Activated naive CD4-positive, alpha-beta T cell treated with anti-CD3 and anti-CD28 coated beads, Interleukin-2, amount 50 U/mL, for 72 hours (primary cell): ENCODE measurements at regions not wholly inside any gene's neighbourhood (a gene's known extent, or its start where the extent isn't known, plus 50 kb on each side); places are given as distances from the start of the nearest gene placed in this dataset.

ENCODE experiments used
- ATAC-seq, 2 donors: fragments of 150-1000 bp; cut with Tn5 transposase; 2 replicates each; pipeline ENCODE4 v1.10.0; 2021; ENCODE audit warnings: mild to moderate bottlenecking in 2 of 2, moderate library complexity in 2 of 2
- DNase-seq, 2 donors: peaks; one replicate each; pipeline ENCODE4 v3.0.0; 2021 to 2022; ENCODE audit warnings: low spot score in 2 of 2
- H3K27ac Mint-ChIP-seq, 2 donors: one replicate each; pipeline ENCODE4 v1.8.0; 2022; ENCODE audit warnings: mild to moderate bottlenecking in 2 of 2, mixed read lengths in 2 of 2
- H3K36me3 Mint-ChIP-seq, 2 donors: one replicate each; pipeline ENCODE4 v1.8.0; 2022; ENCODE audit warnings: mixed read lengths in 2 of 2
- H3K9me3 Mint-ChIP-seq, 2 donors: one replicate each; pipeline ENCODE4 v1.8.0; 2022; ENCODE audit warnings: mixed read lengths in 2 of 2

GRCh38 chr13:111945086-111945485 is 121.9 kb upstream of the SOX1 start:
- H3K9me3 Mint-ChIP-seq = no peaks in the 10 kb centered on the region
- H3K36me3 Mint-ChIP-seq = no peaks in the 10 kb centered on the region
- no peak overlapping the region for H3K27ac Mint-ChIP-seq
- ATAC-seq (no peak), DNase-seq (no peak)

GRCh38 chr13:111946214-111946613 is 120.7 kb upstream of the SOX1 start:
- Mint-ChIP-seq H3K9me3 (peaks cover 0 to 4% of the 10 kb centered on the region in 2 donors), H3K36me3 (no peaks in the 10 kb centered on the region), H3K27ac (no peak overlapping the region)
- DNase-seq = no peak
- ATAC-seq = no peak

- DNase-seq = no peak
- no peak for ATAC-seq
- peaks cover 0 to 4% of the 10 kb centered on the region in 2 donors for H3K9me3 Mint-ChIP-seq
- no peak overlapping the region for H3K27ac Mint-ChIP-seq
- no peaks in the 10 kb centered on the region for H3K36me3 Mint-ChIP-seq
Measured at GRCh38 chr13:111947026-111947810, 119.7 kb upstream of the SOX1 start.

- DNase-seq (no peak), ATAC-seq (no peak)
- Mint-ChIP-seq H3K9me3 (peaks cover 0 to 4% of the 10 kb centered on the region in 2 donors), H3K36me3 (no peaks in the 10 kb centered on the region), H3K27ac (no peak overlapping the region)
Measured at GRCh38 chr13:111947876-111948275, 119.1 kb upstream of the SOX1 start.

- Mint-ChIP-seq H3K36me3 (no peaks in the 10 kb centered on the region), H3K27ac (no peak overlapping the region), H3K9me3 (peaks cover 0 to 4% of the 10 kb centered on the region in 2 donors)
- DNase-seq = no peak
- no peak for ATAC-seq
Measured at GRCh38 chr13:111948281-111948680, 118.7 kb upstream of the SOX1 start.

GRCh38 chr13:111948811-111949210 is 118.1 kb upstream of the SOX1 start:
- Mint-ChIP-seq H3K36me3 (no peaks in the 10 kb centered on the region), H3K27ac (no peak overlapping the region), H3K9me3 (peaks cover 0 to 4% of the 10 kb centered on the region in 2 donors)
- ATAC-seq (no peak), DNase-seq (no peak)

GRCh38 chr13:111949311-111949710 is 117.6 kb upstream of the SOX1 start:
- no peak overlapping the region for H3K27ac Mint-ChIP-seq
- no peak for DNase-seq
- no peak for ATAC-seq
- H3K36me3 Mint-ChIP-seq = no peaks in the 10 kb centered on the region
- peaks cover 0 to 4% of the 10 kb centered on the region in 2 donors for H3K9me3 Mint-ChIP-seq

GRCh38 chr13:111950697-111951096 is 116.3 kb upstream of the SOX1 start:
- DNase-seq = no peak
- no peak overlapping the region for H3K27ac Mint-ChIP-seq
- H3K9me3 Mint-ChIP-seq = peaks cover 0 to 4% of the 10 kb centered on the region in 2 donors
- no peaks in the 10 kb centered on the region for H3K36me3 Mint-ChIP-seq
- ATAC-seq = no peak

- H3K9me3 Mint-ChIP-seq = peaks cover 0 to 4% of the 10 kb centered on the region in 2 donors
- no peaks in the 10 kb centered on the region for H3K36me3 Mint-ChIP-seq
Measured at GRCh38 chr13:111952032-111952431, 114.9 kb upstream of the SOX1 start.

GRCh38 chr13:111952814-111953213 is 114.1 kb upstream of the SOX1 start:
- H3K36me3 Mint-ChIP-seq = no peaks in the 10 kb centered on the region
- DNase-seq (no peak), ATAC-seq (no peak)
- peaks cover 0 to 4% of the 10 kb centered on the region in 2 donors for H3K9me3 Mint-ChIP-seq
- H3K27ac Mint-ChIP-seq = no peak overlapping the region

More at GRCh38 chr13:111952032-111952431, 114.9 kb upstream of the SOX1 start:
- DNase-seq = no peak
- no peak overlapping the region for H3K27ac Mint-ChIP-seq
- ATAC-seq = no peak

GRCh38 chr13:111953546-111954178 is 113.3 kb upstream of the SOX1 start:
- peaks cover 0 to 4% of the 10 kb centered on the region in 2 donors for H3K9me3 Mint-ChIP-seq
- ATAC-seq (no peak), DNase-seq (no peak)
- no peaks in the 10 kb centered on the region for H3K36me3 Mint-ChIP-seq
- H3K27ac Mint-ChIP-seq = no peak overlapping the region

- DNase-seq (no peak), ATAC-seq (no peak)
- peaks cover 0 to 4% of the 10 kb centered on the region in 2 donors for H3K9me3 Mint-ChIP-seq
- H3K27ac Mint-ChIP-seq = no peak overlapping the region
- no peaks in the 10 kb centered on the region for H3K36me3 Mint-ChIP-seq
Measured at GRCh38 chr13:111954661-111955411, 112.1 kb upstream of the SOX1 start.

GRCh38 chr13:111955412-111956065 is 111.4 kb upstream of the SOX1 start:
- peaks cover 0 to 4% of the 10 kb centered on the region in 2 donors for H3K9me3 Mint-ChIP-seq
- DNase-seq (no peak), ATAC-seq (no peak)
- H3K27ac Mint-ChIP-seq = no peak overlapping the region
- H3K36me3 Mint-ChIP-seq = no peaks in the 10 kb centered on the region

- Mint-ChIP-seq H3K27ac (no peak overlapping the region), H3K36me3 (no peaks in the 10 kb centered on the region), H3K9me3 (no peaks in the 10 kb centered on the region)
- ATAC-seq (no peak), DNase-seq (no peak)
Measured at GRCh38 chr13:111956261-111957151, 110.4 kb upstream of the SOX1 start.

- H3K27ac Mint-ChIP-seq = no peak overlapping the region
- no peaks in the 10 kb centered on the region for H3K9me3 Mint-ChIP-seq
- ATAC-seq = no peak
- DNase-seq = no peak
- H3K36me3 Mint-ChIP-seq = no peaks in the 10 kb centered on the region
Measured at GRCh38 chr13:111957913-111958450, 109.0 kb upstream of the SOX1 start.
